HL-60 (cell line): ENCODE measurements at regions not wholly inside any gene's neighbourhood (a gene's known extent, or its start where the extent isn't known, plus 50 kb on each side); places are given as distances from the start of the nearest gene placed in this dataset.

Experiments
- GABPA ChIP-seq: IDR thresholded peaks from 2 replicates; pipeline ENCODE4 v1.6.1; 2012; ENCODE audit warnings: low read depth
- POLR2AphosphoS5 ChIP-seq: IDR thresholded peaks from 2 replicates; pipeline ENCODE4 v1.6.1; 2012; ENCODE audit warnings: low read depth
- TF ChIP-seq, protein P1 (sequence below): IDR thresholded peaks from one replicate; pipeline ENCODE4 v1.5.1; 2011; ENCODE audit warnings: low read length, control low read depth, inconsistent platforms; ENCODE audit not compliant: insufficient read depth
- TF ChIP-seq, protein P2 (sequence below): IDR thresholded peaks from 2 replicates; pipeline ENCODE4 v1.6.1; 2012; ENCODE audit warnings: low read depth; ENCODE audit not compliant: insufficient replicate concordance

DNA sequence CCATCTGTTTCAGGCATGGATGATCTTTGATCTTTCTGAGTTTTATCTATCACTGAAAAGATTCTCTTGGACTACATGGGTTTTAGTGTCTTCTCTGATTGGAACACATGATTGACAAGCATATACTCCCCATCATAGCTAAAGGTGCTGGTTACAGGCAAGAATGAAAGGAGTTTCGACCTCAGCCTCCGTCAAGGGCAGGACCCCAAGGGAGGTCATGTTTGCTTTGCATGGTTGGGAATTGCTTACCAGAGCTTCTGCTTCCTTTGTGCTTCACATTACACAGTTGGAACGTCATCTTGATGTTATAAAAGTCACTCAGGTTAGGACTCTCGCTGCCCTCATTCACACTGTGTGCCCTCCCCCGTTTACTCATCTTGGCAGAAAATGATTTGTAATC is 287.7 kb downstream of the PIK3C3 start:
- TF ChIP-seq, protein P1, sequence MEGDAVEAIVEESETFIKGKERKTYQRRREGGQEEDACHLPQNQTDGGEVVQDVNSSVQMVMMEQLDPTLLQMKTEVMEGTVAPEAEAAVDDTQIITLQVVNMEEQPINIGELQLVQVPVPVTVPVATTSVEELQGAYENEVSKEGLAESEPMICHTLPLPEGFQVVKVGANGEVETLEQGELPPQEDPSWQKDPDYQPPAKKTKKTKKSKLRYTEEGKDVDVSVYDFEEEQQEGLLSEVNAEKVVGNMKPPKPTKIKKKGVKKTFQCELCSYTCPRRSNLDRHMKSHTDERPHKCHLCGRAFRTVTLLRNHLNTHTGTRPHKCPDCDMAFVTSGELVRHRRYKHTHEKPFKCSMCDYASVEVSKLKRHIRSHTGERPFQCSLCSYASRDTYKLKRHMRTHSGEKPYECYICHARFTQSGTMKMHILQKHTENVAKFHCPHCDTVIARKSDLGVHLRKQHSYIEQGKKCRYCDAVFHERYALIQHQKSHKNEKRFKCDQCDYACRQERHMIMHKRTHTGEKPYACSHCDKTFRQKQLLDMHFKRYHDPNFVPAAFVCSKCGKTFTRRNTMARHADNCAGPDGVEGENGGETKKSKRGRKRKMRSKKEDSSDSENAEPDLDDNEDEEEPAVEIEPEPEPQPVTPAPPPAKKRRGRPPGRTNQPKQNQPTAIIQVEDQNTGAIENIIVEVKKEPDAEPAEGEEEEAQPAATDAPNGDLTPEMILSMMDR: no peak
- TF ChIP-seq GABPA (no peak), POLR2AphosphoS5 (no peak)
- TF ChIP-seq, protein P2, sequence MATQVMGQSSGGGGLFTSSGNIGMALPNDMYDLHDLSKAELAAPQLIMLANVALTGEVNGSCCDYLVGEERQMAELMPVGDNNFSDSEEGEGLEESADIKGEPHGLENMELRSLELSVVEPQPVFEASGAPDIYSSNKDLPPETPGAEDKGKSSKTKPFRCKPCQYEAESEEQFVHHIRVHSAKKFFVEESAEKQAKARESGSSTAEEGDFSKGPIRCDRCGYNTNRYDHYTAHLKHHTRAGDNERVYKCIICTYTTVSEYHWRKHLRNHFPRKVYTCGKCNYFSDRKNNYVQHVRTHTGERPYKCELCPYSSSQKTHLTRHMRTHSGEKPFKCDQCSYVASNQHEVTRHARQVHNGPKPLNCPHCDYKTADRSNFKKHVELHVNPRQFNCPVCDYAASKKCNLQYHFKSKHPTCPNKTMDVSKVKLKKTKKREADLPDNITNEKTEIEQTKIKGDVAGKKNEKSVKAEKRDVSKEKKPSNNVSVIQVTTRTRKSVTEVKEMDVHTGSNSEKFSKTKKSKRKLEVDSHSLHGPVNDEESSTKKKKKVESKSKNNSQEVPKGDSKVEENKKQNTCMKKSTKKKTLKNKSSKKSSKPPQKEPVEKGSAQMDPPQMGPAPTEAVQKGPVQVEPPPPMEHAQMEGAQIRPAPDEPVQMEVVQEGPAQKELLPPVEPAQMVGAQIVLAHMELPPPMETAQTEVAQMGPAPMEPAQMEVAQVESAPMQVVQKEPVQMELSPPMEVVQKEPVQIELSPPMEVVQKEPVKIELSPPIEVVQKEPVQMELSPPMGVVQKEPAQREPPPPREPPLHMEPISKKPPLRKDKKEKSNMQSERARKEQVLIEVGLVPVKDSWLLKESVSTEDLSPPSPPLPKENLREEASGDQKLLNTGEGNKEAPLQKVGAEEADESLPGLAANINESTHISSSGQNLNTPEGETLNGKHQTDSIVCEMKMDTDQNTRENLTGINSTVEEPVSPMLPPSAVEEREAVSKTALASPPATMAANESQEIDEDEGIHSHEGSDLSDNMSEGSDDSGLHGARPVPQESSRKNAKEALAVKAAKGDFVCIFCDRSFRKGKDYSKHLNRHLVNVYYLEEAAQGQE: no peak
